Prostate gland (tissue), 1 donor: ENCODE measurements at regions not wholly inside any gene's neighbourhood (a gene's known extent, or its start where the extent isn't known, plus 50 kb on each side); places are given as distances from the start of the nearest gene placed in this dataset.

Source experiments
- POLR2A ChIP-seq: fragments of 450-650 bp; IDR thresholded peaks from one replicate; pipeline ENCODE4 v1.6.1; 2016; ENCODE audit warnings: antibody characterized with exemption, mild to moderate bottlenecking
- POLR2AphosphoS5 ChIP-seq: sonication (generic); formaldehyde crosslinking; IDR thresholded peaks from one replicate; pipeline ENCODE4 v1.6.1; 2017; ENCODE audit warnings: antibody characterized with exemption

GRCh38 chr21:38668067-38668466, 137.7 kb upstream of the ETS2 start:
- TF ChIP-seq POLR2A: no peak
- no peak for TF ChIP-seq POLR2AphosphoS5
